Stimulated activated CD4-positive, alpha-beta T cell treated with anti-CD3 and anti-CD28 coated beads, Interleukin-2, amount 100 ng/mL, for 24 hours (primary cell): ENCODE measurements at regions not wholly inside any gene's neighbourhood (a gene's known extent, or its start where the extent isn't known, plus 50 kb on each side); places are given as distances from the start of the nearest gene placed in this dataset.
"Not testable (repeated sequence)": the region's sequence is repeated elsewhere in the genome, so short reads cannot be mapped to it uniquely, and the experiment has no call there.

Source experiments
- DNase-seq, 2 donors: peaks; one replicate each; pipeline ENCODE4 v3.0.0-alpha.2; 2020

DNA sequence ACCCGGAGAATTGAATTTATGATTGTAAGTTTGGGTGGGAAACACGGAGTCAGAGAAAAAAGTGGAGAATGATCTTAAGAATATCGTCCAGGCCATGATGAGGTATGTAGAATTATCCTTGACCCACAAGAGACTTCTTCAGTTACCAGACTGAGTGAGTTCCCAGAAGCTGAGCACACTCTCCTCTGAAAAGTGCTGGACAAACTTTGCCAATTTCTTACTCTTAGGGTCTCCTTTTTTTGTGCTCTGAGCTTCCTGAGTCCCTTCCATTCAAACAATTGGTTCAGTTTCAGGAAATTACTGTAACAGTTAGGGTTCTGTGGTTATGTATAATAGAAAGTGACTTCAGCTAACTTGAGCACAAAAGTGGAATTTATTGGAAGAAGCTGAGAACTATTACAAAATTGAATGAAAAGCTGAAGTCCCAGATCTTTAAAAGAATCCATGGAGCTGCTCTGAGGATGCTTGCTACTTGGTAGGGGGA, 50.6 kb upstream of the EHBP1 start:
- no peak for DNase-seq

DNA sequence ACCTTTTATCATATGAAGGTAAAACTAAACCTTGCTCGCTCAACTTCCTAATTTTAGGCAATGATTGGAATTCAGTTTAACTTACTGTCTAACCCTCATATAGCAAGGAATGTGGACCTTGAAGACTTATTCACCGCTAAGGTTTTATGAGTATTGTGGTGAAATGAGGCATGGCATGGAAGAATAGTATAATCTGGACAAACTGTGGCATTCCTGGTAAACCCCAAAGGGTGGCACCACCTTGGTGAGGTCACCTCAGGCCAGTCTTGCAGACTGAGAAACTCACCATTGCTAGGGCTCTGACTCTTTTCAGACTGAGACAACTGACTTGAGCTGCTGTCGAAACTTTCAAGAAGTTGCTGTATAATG, 51.1 kb upstream of the EHBP1 start:
- DNase-seq, result no peak

DNA sequence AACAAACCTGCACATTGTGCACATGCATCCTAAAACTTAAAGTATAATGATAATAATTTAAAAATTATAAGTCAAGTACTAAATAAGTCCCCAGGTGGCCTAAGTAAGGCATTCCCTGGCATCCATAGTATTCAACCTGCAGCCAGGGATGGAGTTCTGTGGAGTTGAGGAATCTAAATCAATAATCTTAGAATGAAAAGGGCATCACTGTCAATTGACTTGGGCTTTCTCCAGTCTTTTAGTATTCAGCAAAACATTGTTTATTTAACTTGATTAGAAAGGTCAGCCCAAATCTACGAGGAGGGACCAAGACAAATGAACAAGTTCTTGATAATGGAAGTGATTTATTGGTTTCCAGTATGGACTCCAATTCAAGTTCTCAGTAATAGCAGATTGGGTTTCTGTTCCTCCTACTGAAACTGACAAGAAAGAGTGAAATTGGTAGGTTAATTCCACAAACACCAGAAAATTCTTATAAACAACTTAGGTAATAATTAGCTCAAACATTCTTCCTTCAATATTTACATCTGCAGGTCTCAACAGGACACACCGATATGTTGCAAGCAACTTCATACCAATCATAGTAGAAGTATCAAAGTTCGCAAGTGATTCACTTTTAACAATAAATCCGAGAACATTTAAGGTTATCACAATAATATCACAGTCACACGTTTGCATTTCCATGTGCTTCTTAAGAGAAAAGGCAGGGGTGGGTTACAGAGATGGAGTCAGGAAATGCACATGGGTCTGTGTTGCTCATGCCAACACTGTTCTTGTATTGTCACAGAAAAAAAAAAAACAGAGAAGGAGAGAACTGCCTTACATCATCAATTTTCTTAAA, 51.7 kb upstream of the EHBP1 start:
- no peak for DNase-seq

DNA sequence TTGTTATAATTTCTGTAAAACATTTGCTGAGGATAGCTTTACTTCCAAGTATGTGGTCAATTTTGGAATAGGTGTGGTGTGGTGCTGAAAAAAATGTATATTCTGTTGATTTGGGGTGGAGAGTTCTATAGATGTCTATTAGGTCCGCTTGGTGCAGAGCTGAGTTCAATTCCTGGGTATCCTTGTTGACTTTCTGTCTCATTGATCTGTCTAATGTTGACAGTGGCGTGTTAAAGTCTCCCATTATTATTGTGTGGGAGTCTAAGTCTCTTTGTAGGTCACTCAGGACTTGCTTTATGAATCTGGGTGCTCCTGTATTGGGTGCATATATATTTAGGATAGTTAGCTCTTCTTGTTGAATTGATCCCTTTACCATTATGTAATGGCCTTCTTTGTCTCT, 56.4 kb upstream of the EHBP1 start:
- DNase-seq, result not testable (repeated sequence)

DNA sequence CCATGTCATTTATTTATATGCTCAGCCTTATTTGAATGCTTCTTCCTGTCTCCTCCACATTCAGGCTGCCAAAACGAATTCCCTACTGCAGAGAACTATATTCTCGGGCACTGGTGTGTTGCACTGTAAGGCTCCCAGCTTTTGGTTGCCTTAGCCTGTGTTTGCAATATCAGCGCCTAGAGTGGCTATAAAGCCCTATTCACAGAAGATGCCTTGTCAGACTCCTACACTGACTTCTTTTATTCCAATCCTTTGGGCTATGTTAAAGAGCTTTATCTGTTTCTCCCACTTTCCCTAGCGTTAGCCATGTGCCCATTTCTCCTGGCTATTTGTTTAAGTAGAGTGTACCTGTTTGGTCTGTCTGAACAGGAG, 62.4 kb upstream of the EHBP1 start:
- no peak for DNase-seq

DNA sequence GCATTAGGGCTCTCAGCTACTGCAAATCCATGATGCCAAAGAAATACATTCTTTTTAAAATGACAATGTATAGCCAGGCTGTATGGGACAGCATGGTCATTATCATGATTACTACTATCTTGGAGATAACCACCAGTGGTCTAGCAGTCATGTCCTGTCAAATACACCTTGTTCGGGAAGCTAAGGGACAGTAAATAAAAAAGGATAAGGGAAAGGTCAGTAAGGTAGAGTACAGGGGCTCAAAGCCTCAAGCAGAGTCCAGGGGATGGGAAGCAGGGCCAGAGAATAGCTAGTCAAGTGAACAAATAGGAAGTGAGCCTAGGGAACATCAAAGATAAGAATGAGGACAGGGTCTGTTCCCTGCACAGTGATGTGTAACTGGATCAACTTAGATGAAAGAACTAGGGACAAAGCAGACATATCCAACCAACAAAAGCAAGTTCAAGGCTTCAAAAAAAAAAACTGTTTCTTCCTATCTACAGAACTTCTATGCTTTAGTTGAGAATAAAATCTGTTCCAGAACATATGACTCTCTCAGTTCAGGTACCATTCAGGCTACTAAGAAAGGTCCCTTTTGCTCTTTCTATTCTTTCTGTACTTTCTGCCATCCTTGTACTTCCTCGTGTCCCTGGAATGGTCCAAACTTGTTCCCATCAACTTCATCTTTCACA, 62.9 kb upstream of the EHBP1 start:
- no peak for DNase-seq

DNA sequence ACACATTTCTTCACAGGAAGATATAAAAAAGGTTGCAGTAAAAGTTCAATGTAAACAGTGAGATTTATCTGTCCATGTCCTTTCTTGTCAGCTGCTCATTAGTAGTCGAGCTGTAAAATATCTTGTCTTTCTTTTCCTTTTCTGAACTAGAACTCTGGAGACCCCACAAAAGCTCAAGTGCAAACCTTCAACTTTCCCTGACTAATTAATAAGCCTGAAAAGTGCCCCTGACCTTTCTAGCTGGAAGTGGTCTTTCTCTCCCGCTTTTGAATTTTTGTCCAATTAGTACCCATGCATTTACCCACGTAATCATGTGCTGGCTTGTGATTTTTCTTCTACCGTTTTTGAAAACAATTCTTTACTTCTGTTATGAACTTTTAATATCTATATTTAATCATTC, 63.6 kb upstream of the EHBP1 start:
- no peak for DNase-seq

DNA sequence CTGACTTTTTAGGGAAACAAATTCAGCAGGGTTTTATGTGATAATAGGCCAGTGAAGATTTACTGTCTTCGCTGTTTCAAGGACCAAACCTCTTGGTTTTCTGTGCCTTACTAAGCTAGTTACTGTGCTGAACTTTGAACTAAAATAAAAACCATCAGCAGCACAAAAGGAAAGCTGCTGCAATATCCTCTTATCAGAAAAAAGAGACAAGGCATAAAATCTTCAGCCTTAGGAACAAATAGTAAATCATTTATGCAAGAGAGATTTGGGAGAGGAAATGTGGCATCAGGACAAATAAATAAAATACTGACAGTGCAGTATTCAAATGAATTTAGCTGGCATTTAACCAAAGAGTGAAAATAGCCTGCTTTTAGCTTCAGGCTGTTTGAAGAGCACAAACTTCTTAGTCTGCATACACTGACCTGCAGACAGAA, 64.1 kb upstream of the EHBP1 start:
- DNase-seq, result no peak

DNA sequence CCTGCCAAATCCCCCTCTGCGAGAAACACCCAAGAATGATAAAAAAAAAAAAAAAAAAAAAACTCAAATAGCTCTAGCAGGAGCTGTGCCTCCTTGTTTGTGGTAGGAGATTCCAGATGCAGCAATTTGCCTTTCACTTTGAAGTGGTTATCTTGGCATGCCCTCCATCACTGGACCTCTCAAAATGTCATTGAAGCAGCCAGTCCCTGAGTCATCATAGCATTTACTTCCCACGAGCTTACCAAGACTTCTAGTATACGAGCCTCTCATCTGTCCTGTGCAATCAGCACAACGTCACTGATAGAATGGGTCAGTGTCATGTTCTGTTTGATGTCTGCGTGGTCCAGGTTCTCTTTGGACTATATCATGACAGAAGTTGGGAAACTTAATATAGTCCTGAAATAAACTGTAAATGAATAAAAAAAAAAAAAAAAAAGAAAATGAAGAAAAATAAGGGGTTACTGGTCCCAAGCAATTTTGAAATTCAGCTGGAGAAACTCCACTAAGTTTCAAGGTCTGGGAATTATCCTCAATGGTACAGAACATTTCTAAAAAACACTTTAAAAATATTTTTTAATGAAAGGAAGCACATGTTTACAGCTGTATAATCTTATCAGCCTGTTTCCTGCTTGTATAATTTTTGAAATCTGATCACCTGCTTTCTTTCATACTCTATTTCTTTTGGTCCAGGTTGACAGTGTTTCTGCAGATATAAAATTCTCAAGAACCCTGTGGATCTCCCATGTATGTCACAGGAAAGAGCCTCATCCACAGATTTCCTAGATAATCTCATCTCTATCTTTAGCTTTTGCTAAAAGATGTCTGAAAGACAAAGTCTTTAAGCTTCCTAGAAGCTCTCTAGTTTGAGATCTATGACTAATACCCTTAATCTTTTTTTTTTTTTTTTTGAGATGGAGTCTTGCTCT, 74.1 kb upstream of the EHBP1 start:
- no peak for DNase-seq

DNA sequence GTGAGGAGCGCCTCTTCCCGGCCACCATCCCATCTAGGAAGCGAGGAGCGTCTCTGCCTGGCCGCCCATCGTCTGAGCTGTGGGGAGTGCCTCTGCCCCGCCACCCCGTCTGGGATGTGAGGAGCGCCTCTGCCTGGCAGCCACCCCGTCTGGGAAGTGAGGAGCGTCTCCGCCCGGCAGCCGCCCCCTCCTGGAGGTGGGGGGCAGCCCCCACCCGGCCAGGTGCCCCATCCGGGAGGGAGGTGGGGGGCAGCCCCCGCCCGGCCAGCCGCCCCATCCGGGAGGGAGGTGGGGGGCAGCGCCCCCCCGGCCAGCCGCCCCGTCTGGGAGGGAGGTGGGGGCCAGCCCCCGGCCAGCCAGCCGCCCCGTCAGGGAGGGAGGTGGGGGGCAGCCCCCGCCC, 75.3 kb upstream of the EHBP1 start:
- DNase-seq, result not testable (repeated sequence)

DNA sequence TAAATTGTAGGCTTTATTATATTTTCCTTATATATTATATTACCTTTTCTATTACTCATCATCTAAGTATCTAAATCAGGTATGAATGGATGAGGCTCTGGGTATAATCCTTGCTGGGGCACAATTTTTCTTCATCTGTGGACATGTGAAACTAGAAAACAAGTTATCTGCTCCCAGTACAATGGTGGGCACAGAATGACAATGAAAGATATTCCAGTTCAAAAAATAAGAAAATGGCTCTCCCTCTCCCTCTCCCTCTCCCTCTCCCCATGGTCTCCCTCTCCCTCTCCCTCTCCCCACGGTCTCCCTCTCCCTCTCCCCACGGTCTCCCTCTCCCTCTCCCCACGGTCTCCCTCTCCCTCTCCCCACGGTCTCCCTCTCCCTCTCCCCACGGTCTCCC, 76.2 kb upstream of the EHBP1 start:
- not testable (repeated sequence) for DNase-seq

DNA sequence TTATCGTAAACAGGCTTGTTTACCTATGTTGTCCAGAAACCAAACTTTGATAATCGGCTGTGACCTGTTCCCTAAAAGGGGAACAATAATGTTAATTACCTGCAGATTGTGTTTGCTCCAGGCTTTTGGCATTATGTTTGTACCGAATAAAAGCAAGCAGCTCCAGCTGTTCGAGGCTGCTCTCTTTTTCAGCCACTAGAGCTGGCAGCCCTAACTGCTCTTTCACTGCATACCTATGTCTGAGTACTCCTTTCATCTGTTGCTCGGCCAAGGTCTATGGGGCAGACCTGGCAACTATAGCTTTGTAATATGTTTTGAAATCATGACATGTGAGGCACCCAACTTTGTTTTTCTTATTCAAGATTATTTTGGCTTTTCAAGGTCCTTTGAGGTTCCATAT, 77.8 kb upstream of the EHBP1 start:
- DNase-seq, result no peak

DNA sequence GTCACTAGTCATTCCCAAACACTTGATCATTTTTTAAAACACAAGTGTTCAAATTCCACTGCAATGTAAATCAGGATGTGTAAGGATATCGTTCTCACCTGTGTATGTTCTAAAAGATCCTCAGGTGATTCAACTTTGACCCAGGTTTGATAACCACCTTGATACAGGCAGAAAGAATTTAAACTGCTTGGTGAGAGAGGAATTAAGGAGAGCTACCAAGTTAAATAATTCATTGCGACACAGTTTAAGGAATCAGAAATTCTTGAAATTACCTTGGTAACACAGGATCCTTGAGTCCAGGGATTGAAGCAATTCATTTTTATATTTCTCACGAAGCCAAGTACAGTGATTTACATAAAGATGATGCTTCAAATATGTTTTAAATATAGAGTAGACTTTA, 80.7 kb upstream of the EHBP1 start:
- no peak for DNase-seq

DNA sequence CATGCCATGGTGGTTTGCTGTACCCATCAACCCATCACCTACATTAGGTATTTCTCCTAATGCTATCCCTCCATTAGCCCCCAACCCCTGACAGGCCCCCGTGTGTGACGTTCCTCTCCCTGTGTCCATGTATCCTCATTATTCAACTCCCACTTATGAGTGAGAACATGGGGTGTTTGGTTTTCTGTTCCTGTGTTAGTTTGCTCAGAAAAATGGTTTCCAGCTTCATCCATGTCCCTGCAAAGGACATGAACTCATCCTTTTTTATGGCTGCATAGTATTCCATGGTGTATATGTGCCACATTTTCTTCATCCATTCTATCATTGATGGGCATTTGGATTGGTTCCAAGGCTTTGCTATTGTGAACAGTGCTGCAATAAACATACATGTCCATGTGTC, 89.0 kb upstream of the EHBP1 start:
- DNase-seq, result not testable (repeated sequence)

DNA sequence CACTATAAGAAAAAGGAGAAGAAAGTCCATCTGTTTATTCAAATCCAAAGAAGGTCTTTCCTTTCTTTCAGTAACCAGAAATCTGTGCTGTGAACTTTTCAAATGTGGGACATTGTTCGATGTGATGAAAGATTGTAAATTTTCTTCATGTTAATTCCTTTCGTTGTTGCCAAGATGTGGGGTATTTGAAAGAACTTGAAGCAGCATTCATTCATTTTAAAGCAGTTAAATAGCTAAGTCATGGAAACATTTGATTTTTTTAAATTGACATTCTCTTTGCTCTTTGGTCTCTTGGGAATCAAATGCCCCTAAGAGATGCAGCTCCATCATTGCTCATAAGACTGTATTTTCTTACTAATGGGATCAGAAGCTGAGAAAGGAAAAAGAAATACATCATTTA, 93.7 kb upstream of the EHBP1 start:
- no peak for DNase-seq

DNA sequence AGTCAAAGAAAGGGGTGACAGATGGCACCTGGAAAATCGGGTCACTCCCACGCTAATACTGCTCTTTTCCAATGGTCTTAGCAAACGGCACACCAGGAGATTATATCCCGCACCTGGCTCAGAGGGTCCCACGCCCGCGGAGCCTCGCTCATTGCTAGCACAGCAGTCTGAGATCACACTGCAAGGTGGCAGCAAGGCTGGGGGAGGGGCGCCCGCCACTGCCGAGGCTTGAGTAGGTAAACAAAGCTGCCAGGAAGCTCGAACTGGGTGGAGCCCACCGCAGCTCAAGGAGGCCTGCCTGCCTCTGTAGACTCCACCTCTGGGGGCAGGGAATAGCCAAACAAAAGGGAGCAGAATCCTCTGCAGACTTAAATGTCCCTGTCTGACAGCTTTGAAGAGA, 99.5 kb upstream of the TMEM17 start:
- not testable (repeated sequence) for DNase-seq

DNA sequence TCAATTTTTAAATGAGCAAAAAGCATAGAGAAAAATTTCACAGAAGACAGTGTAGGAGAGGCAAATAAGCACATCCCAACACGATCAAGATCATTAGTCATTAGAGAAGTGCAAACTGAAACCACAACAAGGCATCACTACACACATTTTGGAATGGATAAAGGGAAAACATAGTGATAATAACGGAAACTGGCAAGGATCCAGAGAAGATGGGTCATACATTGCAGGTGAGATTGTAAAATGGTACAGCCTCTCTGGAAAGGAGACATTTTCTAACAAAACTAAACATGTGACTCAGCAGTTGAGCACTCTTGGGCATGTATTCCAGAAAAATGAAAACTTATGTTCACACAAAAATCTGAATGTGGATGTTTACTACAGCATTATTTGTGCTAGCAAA, 98.3 kb upstream of the TMEM17 start:
- DNase-seq, result no peak

DNA sequence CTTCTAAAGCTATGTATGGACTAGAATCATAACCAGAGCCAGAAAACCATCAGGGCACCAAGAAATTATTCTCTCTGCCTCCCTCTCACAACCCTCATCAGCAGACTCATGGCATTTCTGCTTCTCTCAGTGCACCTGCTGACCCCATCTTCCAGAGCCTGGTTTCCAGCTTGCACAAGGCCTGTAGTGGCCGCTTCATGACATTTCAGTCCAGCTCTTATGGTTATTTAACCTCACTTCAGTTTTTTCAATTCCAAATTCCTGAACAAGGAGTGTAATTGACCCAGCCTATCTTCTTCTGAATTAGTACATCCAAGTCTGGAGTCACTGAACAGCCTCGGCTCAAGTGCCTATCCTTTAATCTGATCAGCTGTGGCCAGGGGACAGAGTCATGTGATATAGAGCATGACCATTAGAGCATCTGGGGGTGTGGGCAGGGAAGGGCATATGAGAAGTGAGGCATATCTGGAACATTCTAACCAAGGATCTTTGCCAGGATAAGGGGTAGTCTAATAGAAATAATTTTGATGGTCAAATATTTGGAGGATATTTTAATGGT, 97.2 kb upstream of the TMEM17 start:
- DNase-seq, result no peak

DNA sequence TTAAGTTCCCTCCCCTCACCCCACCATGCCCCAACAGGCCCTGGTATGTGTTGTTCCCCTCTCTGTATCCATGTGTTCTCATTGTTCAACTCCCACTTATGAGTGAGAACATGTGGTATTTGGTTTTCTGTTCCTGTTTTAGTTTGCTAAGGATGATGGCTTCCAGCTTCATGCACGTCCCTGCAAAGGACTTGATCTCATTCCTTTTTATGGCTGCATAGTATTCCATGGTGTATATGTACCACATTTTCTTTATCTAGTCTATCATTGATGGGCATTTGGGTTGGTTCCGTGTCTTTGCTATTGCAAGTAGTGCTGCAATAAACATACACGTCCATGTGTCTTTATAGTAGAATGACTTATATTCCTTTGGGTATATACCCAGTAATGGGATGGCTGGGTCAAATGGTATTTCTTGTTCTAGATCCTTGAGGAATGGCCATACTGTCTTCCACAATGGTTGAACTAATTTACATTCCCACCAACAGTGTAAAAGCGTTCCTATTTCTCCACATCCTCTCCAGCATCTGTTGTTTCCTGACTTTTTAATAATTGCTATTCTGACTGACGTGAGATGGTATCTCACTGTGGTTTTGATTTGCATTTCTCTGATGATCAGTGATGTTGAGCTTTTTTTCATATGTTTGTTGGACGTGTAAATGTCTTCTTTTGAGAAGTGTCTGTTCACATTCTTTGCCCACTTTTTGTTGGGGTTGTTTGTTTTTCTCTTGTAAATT, 93.8 kb upstream of the TMEM17 start:
- DNase-seq, result not testable (repeated sequence)

DNA sequence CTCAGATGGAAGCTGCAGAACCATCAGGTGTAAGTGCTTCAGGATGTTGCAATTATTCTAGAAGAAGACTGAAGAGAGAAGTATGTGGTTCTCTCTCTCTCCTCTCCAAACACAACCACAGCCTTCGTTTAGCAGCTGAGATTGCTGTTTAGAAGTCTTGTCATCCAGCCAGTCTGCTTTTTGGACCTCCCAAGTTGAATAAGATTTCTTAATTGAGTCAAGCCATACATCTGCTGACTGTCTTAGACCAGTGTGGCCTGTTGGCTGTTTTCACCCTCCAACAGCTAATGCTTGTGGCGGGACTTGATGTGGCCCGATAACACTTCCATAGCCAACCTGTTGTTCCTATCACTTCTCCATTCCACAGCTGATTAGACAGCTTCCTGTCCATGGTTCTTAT, 91.3 kb upstream of the TMEM17 start:
- DNase-seq, result no peak

DNA sequence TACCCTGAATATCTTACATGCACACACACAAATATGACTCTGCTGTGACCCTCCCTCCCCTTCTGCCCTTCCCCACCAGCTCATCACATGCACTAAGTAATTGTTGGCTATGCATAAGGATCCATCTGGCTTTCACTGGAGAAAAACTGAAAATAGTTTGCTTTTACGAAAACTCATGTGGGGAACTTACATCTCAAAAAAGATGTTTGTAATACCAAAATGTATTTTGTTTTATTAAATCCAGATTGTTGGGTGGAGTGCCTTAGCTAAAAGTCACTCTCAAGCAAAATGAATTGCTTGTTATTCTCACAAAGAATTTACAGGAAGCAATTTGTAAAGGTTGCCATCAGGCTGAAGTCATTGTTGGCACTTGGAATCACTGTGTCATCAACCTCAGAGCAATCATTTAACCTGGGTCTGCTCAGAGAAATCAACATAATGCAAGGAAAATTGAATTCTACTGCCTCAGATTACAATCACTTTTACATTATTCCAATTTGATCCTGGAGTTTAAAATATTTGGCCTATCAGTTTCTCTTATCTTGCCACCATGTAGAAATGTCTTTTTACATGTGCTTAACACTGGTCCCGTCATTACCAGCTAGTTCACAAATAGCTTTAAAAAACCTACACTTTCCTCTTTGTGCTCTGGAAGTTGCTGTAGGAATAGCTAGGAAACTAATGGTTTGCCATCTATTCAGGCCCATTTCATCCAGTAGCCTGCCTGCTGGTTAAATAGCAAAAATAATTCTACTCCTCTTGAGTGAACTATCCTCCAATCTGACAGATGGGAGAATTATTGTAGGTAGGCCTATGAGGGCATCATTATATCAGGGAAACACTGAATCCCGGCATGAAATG, 90.3 kb upstream of the TMEM17 start:
- DNase-seq, result no peak
